Eye (tissue), 1 donor: ENCODE measurements at regions not wholly inside any gene's neighbourhood (a gene's known extent, or its start where the extent isn't known, plus 50 kb on each side); places are given as distances from the start of the nearest gene placed in this dataset.

Experiments used
- DNase-seq: peaks from one replicate; pipeline ENCODE4 v3.0.0-alpha.2; 2015

DNA sequence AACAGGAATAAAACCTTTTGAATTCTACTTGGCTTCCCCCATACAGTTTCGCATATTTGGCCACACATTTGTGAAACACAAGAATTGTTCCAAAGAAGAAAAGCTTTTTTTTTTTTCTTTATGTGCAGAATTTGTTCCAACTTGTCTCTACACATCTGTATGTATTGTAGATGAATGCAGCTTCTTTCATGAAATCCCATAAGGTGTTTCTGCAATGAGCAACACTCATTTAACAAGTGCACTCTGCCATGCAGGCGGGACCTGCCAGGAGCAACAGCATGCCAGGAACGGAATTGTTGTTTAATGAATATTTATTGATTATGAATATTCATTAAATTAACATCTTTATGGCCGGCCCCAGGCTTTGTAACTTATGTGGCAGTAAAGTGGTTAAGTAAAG, 1075.0 kb downstream of the TTLL7 start:
- DNase-seq, result no peak

DNA sequence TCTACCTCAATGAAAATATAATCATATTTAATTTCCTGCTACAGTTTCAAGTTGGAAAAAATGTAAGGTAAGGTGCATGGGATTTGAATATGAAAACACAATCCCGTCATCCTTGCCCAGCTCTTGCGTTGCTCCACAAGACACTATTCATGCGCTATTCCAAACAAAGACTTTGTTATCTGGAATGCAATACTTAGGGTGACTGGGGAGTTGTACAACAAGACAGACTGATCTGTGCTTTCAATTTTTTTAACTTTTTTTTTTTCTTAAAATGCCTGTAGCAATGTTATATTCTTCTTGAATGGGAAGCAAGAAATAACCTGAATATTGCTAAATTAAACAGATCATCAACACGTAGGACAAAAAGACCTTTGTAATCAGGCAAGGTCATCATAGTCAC, 1077.2 kb downstream of the TTLL7 start:
- DNase-seq, result no peak

DNA sequence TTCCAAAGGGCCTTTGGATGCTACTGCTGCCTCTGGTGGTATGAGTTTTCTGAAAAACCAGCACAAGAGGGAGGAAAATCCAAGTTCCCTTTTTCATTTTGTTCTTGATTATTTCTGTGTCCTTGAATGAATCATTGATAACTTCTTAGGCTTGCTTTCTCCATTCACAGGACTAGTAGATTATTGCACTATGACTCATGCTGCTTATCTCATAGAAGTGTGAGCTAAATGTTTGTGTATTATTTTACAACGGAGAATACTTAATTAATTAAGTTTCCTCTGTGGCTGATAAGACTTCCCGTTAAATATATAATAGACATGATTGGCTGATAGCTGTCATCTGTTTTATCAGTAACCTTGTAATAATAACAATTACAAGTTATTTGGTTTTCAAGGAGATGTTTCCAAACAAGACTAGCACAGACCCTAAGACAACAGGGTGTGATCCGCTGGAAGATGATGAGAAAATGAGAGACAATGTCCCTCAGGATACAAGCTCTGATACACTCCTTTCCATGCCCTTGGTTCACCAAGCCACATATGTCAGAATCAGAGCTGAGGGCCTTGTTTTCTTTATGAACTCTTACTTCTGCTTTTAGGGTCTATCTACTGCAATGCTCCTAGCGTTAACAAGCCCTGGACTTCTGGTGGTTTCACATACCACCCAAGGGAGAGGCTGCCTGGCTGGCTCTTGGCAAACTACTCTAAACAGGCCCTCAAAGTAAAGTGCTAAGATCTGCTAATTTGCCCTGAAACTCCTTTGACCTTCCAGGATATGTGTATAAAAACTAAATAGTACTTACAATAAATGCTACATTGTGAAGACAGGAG, 1078.3 kb downstream of the TTLL7 start:
- no peak for DNase-seq

DNA sequence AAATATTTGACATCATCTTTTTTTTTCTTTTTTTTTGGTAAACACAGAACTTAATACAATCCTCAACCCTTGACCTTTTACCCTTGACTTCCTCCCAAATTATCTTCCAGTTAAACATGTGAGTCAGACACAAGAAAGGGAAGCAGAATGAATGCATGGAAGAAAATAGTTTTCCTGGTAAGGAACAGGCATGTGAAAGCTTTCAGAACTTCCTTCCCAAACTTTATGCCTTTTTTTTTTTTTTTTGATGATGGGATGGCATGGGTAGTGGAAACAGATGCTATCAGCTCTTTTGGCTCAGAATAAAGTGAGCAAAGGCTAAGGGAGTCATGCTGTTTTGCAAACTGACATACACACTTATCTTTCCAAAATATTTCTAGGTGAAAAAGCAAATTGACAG, 1079.1 kb downstream of the TTLL7 start:
- no peak for DNase-seq

DNA sequence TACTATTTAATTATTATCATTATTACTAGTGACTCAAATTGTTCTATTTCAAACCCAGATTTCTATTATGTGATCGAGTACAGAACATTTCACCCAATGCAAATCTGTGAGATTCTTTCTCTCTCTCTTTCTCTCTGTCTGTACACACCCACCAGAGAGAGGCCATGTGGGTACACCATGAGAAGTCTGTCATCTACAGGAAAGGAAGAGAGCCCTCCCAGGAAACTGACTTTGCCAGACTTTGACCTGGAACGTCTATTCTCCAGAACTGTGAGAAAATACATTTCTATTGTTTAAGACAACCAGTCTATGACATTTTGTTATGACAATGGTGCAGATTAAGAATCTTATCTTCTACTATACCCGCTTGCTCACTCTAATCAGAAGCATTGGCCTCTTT, 1091.6 kb downstream of the TTLL7 start:
- no peak for DNase-seq

DNA sequence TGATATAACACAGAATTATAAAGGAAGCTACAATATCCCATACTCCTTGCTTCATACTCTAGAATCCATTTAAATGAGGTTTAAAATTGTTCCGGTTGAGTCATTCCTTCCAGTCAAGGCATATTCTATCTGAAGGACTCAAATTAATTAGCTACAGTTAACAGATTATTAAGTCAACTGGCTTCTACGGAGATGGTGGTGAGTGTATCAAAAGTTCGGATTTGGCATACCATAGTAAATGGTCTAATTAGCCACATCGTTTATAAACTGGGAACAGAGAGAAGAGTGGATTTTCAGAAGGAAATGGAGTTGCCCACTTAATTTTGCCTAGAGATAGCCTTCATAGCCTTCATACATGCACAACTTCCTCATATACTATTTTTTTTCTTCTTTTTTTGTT, 1095.3 kb downstream of the TTLL7 start:
- no peak for DNase-seq

DNA sequence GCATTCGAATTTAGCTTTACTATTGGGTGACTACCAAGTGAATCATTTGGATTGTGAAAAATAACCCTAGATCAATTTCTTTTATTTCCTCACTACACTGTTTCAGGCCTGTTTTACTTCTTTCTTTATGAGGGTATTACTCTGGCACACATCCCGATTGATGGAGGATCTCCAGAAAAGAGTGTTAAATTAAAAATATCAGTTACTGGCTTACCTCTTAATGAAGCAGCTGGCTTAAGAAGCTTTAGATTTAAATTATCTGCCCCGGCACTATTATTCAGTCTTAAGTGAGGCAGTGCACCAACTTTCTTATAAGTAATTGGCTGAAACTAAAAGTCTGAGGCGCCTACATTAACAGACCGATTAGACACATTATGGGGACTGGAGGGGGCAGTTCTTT, 1097.4 kb downstream of the TTLL7 start:
- DNase-seq, result no peak

DNA sequence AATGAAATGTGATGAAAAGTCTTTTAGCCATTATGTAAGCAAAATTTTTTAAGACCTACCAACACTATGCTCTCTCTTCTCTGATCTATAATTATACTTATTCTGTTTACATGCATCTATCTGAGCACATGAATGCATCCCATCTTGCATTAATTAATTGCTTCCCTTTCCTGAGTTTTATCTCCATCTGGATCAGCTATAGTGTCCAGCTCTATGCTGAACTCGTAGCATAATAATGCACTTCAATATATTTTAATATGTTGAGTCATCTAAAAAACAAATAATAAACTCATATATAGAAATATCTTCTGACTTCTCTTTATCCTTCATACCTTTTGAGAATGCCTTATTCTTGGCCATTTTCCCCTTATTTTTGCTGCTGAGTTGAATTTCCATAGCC, 1097.8 kb downstream of the TTLL7 start:
- no peak for DNase-seq

DNA sequence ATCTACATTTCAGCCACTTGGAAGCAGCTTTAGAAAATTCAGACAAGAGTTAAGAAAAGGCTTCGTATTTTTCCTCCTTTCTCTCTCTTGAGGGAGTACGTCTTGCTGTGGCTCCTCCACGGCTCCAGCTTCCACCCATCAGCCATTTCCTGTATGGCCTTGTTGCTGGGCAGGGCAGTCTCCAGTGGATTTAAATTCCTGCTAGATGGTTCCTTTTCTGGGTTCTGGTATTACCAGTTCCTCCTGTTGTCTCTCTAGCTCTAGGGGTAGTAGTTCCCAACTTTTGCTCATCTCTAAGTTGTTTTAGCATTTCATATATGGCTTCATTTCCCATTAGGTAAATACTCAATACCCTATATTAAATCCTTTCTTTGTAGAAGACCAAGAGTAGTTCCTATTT, 1098.3 kb downstream of the ADGRL2 start:
- no peak for DNase-seq

DNA sequence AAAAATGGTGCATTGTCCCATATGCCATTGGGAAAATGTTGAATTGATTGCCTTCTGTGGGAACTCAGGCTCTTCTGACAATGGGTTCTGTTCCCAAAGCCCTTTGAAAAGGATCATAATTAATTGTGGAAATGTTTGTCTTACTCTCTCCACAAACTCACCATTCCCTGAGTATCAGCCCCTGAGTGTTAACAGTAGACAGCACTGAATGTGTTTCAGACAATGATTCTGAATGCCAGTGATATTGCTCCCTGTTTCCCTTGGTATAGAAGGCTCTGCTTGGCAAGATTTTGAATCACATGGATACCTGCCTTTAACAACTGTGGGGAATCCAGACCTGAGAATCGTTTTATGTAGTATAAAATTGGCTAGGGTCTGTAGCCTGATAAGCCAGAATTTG, 1096.8 kb downstream of the ADGRL2 start:
- no peak for DNase-seq

DNA sequence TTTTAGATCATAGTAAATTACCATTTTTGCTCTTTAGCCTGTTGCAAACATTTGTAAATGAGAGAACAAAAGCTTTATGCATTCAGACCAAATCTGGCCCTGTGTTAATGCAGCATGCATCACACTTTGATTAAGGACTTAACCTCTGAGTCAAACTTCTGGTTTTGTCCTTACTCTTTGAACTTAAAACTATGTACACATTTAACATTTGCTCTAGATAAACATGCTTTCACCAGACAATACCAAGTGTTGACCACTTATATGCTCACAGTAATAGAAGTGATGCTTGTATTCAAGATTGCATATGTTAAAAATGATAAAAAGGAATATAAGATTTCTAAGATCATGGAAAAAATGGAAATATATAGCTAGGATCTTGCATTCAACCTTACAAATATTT, 1095.3 kb downstream of the ADGRL2 start:
- no peak for DNase-seq

DNA sequence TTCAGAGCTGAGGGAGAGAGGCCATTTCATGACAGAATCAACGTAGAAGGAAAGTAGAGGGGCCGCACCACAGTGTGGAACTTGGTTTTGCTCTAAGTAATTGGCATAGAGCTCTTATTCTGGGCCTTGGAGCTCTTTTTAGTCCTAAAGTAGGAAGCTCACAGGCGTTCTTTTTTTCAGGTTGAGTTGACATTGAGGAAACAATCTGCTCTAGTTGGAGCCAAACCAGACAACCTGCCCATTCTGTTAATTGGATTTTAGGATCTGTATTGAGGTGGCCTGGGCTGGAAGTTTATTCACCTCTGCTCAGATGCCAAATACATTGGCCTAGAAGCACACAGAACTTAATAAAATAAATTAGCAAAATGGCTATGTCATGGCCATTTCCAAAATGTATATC, 1093.9 kb downstream of the ADGRL2 start:
- no peak for DNase-seq

DNA sequence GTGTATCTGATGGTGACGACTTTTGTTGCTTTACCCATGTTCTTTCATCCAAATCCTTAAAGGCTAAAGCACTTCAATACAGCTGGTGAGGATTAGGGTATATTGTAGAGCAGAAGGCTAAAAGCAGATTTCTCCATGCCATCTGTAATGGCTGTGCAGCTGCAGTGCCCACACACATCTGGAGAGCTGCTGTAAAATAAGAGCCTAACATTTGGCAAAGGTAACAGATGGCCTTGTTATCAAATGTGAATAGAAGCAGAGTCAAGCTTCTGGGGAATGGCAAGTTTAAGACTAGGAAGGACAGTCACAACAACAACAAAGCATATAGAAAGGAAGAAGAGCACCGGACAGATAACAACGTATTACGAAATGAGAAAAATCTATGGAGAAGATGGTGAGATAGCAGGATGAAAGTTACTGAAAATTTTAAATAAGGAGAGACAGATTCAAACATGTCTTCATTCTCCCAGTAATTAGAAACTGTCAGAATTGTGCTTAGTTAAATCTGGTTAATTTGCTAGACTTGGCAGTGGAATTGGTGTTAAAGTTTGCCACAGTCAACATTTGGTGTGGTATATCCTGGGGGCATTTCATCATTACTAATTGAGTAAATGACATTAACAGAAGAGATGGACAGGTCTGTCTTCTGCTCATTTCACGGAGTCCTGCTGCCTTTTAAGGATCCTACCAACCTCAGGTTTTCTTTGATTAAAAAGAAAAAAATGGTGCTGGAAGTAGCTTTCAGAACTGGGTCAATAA, 1093.2 kb downstream of the ADGRL2 start:
- no peak for DNase-seq

DNA sequence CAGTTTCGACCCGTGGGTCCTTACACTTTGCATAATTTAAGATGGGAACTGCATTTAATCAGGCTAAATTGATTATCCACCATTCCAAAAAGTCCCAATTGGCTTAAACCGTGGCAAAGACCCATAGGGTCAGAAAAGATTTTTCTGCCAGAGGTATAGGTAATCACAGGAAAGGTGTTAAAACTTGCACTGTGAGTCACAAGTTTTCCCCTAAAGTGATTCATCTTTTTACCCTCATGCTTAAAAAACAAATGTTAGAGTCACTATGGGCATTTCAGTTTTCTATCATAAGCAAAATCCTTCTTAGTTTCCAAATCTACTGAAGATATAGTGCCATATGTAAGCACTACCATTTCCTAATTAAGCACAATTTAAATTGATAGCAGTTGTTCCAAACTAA, 1079.8 kb downstream of the ADGRL2 start:
- no peak for DNase-seq

DNA sequence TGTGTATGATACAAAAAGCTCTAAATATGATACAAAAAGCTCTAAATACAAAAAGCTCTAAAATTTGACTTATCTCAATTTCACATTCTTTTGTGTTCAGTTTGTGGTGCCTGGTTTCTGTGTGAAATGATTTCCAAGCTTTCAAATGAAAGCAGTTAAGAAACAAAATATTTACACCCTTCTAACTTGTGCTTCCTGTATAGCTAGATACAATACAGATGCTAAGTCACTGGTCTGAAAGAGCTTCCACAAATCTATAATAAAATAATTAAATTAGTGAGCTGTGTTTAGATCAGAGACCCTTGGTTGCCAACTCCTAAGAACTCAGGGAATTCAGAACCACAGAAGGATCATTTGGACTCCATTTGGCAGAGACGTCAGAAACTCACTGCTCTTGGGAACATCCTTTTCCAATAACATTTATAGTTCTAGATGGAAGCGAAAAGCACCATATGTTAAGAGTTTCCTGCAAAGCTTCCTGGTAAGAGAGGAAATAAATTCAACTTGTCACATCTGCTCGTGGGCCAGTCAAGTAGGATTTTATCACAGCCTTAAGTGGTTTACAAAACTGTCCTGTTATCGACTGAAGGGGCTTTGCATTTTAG, 1079.1 kb downstream of the ADGRL2 start:
- DNase-seq, result peak; percentile 66

DNA sequence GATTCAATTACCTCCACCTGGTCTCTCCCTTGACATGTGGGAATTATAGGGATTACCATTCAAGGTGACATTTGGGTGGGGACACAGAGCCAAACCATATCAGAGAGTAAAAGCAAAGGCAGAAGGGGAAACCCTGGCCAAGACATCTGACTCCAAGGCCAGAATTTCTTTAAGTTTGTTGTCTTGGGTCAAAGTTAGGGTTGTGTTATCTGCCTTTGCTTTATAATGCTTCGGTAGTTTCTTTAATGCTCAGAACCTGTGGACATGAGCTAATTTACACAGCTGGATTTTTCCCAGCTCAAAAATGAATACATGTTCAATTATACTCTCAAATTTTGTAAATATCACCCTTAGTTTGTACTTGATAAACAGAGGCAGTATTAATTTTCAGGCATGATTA, 1074.4 kb downstream of the ADGRL2 start:
- DNase-seq, result no peak

DNA sequence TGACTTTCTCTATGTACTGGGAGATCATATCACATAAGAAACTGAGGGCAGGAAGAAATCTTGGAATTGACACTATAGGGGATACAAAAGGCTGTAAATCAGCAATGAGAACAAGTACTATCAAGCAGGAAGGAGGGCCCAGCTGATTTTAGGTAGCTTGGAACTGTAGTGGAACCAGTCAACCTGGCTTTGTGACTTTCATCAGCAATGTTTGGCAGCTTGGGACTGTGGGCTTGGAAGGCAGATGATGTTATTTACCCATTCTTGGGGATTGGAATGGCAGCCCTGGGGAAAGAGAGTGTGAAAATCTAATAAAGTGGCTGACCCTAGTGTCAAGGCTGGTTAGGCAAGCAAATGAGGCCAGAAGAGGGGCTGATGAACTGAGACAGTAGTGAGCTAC, 1073.3 kb downstream of the ADGRL2 start:
- no peak for DNase-seq

DNA sequence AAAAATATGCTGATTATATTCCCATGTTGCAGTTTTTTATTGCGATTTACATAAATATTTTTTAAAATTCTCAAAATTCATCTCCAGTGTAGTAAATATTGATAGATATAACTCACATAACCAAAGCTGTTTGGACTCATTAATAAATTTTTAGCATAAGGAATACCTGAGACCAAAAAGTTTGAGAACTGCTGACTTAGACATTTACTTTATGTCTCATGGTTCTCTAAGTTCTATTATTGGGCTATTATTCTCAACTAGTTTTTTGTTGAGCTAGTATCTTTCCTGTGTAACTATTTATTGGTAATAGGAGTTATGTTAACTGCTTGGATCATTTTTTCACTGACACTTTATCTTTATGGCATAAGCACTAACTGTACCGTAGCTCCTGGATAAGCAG, 1069.6 kb downstream of the ADGRL2 start:
- DNase-seq, result no peak

DNA sequence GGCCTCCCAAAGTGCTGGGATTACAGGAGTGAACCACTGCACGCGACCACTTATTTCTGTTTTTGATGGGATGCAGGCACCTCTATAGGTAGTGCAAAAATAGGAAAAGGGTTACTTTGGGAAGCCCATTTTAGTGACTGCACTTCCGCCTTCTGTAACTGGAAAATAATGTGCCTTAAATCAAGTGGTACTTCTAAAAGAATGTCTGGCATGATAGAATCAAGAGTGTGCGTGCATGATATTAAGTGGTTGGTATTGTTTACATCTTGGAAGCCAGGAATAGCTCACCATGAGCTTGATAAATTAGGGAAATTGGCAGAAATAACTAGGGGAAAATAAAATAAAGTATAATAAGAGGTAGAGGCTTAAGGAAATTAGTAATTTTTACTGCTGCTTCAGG, 1067.0 kb downstream of the ADGRL2 start:
- no peak for DNase-seq

DNA sequence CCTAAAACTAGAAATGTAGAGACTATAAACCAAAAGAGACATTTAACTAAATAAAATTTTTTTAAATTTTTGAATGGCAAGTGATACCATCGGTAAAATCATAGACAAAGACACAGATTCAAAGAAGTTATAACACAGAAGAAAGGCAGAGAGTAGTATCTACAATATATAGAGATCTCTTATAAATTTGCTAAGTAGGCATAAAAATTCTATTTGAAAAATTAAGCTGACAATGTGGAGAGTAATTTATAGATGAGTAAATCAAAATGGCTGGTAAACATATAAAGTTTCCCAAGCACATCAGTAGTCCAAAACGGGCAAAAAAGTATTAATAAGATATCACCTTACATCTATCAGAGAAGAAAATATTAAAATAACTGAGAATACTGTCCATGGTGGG, 1061.0 kb downstream of the ADGRL2 start:
- DNase-seq, result no peak

DNA sequence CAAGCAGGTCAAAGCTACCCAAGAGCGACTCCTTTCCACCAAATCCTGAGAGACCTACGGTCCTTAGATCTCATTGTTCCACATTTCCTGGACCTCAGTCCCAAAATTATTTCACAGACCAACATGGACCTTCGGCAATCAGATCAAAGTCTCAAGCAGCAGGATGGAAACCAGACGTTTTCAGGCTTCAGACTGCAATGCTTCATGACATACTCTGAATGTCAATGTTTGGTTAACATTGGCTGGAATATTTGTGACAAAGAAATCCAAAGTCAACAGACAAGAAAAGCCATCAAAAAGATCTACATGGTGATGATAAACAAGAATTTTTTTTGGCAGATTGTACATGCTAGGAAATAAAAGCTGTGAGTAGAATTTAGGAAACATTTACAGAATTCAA, 1057.3 kb downstream of the ADGRL2 start:
- DNase-seq, result no peak

DNA sequence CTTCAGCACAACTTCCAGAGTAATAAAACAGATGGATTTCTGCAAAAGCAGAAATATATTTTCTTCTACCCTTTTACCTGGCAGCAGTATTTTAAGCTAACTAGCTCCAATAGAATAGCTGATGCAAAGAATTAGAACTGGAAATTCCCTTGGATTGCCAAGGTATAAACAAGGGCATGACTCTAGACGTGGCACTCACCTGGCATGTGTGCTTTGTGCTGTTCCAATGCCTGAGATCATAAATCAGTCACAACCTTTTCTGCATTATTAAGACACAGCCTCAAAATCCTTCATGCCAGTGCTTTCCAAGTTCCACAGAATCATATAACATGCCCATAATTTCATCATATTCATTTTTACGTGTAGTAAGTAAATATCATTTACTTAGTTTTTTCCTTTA, 1048.7 kb downstream of the ADGRL2 start:
- DNase-seq, result no peak

DNA sequence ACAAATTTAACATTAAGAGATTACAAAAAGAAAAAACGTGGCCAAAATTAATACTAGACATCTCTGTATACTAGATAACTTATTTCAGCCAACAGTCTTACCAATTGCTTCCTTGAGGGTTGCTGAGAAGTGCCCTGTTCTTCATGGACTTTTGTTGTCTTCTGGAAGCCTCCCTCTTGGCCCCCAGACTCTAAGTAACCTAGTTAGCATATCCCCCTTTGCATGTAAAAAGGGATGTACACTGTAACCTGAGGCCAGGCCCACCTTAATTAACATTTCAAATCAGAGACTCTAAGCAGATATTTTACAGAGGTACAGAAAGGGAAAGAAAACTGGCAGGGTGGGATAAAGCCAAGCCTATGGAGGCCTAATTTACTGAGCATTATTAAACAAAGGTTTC, 1047.3 kb downstream of the ADGRL2 start:
- no peak for DNase-seq

DNA sequence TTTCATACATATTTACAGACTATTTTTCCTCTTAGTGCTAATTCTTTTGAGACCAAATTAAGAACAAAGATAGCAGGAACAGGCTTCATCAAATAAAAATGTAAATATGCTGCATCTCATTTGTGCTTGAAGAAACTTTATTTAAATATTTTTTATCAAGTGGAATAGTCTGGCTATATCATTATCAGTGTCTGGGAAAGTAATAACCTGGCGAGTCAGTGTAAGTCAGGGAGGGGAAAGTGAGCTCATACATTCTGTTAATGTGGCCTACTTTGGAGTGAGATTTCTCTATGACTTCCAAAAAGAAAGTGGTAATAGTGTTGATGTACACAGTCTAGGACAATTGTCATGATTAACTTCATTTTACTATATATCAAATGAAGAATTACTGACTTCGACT, 1045.1 kb downstream of the ADGRL2 start:
- DNase-seq, result no peak
